ENCODE measurements at regions not wholly inside any gene's neighbourhood (a gene's known extent, or its start where the extent isn't known, plus 50 kb on each side); places are given as distances from the start of the nearest gene placed in this dataset.

- TF ChIP-seq POLR2A (IDR thresholded peaks at IDR 0.05), result no peak
- TF ChIP-seq, protein P1, sequence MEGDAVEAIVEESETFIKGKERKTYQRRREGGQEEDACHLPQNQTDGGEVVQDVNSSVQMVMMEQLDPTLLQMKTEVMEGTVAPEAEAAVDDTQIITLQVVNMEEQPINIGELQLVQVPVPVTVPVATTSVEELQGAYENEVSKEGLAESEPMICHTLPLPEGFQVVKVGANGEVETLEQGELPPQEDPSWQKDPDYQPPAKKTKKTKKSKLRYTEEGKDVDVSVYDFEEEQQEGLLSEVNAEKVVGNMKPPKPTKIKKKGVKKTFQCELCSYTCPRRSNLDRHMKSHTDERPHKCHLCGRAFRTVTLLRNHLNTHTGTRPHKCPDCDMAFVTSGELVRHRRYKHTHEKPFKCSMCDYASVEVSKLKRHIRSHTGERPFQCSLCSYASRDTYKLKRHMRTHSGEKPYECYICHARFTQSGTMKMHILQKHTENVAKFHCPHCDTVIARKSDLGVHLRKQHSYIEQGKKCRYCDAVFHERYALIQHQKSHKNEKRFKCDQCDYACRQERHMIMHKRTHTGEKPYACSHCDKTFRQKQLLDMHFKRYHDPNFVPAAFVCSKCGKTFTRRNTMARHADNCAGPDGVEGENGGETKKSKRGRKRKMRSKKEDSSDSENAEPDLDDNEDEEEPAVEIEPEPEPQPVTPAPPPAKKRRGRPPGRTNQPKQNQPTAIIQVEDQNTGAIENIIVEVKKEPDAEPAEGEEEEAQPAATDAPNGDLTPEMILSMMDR (IDR thresholded peaks at IDR 0.05), result no peak
Observed at GRCh38 chr12:78695749-78696148, 168.8 kb upstream of the SYT1 start.

Data from prostate gland (tissue), 2 donors.